Mesendoderm (in vitro differentiated cells): ENCODE measurements at regions not wholly inside any gene's neighbourhood (a gene's known extent, or its start where the extent isn't known, plus 50 kb on each side); places are given as distances from the start of the nearest gene placed in this dataset.
A peak's percentile ranks its signal among the peaks of the same experiment; 100 is the strongest.

Experiments
- DNase-seq: peaks from one replicate; pipeline ENCODE4 v3.0.0; 2013
- H2AK5ac ChIP-seq: 2 replicates; pipeline ENCODE4 v1.6.1; 2013; ENCODE audit warnings: low read length, inconsistent platforms
- H2BK120ac ChIP-seq: 2 replicates; pipeline ENCODE4 v1.6.1; 2013; ENCODE audit warnings: low read depth, mild to moderate bottlenecking, low read length, moderate library complexity, mixed read lengths
- H2BK15ac ChIP-seq: replicated peaks from 2 replicates; pipeline ENCODE4 v1.6.1; 2013; ENCODE audit warnings: low read depth, mild to moderate bottlenecking, moderate library complexity
- H2BK5ac ChIP-seq: 2 replicates; pipeline ENCODE4 v1.6.1; 2013; ENCODE audit warnings: low read length, inconsistent platforms
- H3K18ac ChIP-seq: 2 replicates; pipeline ENCODE4 v1.6.1; 2013; ENCODE audit warnings: mild to moderate bottlenecking, low read length, mixed read lengths
- H3K23ac ChIP-seq: one replicate; pipeline ENCODE4 v1.6.1; 2013; ENCODE audit warnings: low read length
- H3K27ac ChIP-seq: 2 replicates; pipeline ENCODE4 v1.5.1; 2013; ENCODE audit warnings: low read depth, mild to moderate bottlenecking, inconsistent platforms, low read length, moderate library complexity
- H3K27me3 ChIP-seq: 2 replicates; pipeline ENCODE4 v1.6.1; 2013; ENCODE audit warnings: low read length, control low read depth, mild to moderate bottlenecking, inconsistent platforms; ENCODE audit not compliant: insufficient read depth, poor library complexity
- H3K36me3 ChIP-seq: 2 replicates; pipeline ENCODE4 v1.6.1; 2013; ENCODE audit warnings: low read length, inconsistent platforms; ENCODE audit not compliant: control insufficient read depth, insufficient read depth
- H3K4ac ChIP-seq: one replicate; pipeline ENCODE4 v1.6.1; 2013; ENCODE audit warnings: low read depth, mild to moderate bottlenecking, low read length, moderate library complexity
- H3K4me1 ChIP-seq: 2 replicates; pipeline ENCODE4 v1.6.1; 2013; ENCODE audit warnings: low read depth, low read length, inconsistent platforms; ENCODE audit not compliant: control insufficient read depth
- H3K4me2 ChIP-seq: 2 replicates; pipeline ENCODE4 v1.6.1; 2013; ENCODE audit warnings: low read length
- H3K4me3 ChIP-seq: 2 replicates; pipeline ENCODE4 v1.5.1; 2013; ENCODE audit warnings: mild to moderate bottlenecking, low read length
- H3K56ac ChIP-seq: one replicate; pipeline ENCODE4 v1.6.1; 2013; ENCODE audit warnings: low read length
- H3K79me1 ChIP-seq: 2 replicates; pipeline ENCODE4 v1.6.1; 2013; ENCODE audit warnings: low read length, inconsistent platforms
- H3K79me2 ChIP-seq: 2 replicates; pipeline ENCODE4 v1.6.1; 2013; ENCODE audit warnings: mild to moderate bottlenecking, low read length; ENCODE audit not compliant: control insufficient read depth, insufficient read depth
- H3K9ac ChIP-seq: 2 replicates; pipeline ENCODE4 v1.6.1; 2013; ENCODE audit warnings: low read length, inconsistent platforms
- H4K5ac ChIP-seq: one replicate; pipeline ENCODE4 v1.6.1; 2013; ENCODE audit warnings: low read length
- H4K8ac ChIP-seq: one replicate; pipeline ENCODE4 v1.6.1; 2013; ENCODE audit warnings: low read depth, mild to moderate bottlenecking, control low read depth, low read length, moderate library complexity
- WGBS: extraction: QIAGEN DNeasy Blood & Tissue Kit; methylation state at CpG from one replicate; pipeline ENCODE4 v1.1.7; 2013; ENCODE audit warnings: low lambda C conversion rate, missing lambda C conversion rate; ENCODE audit not compliant: insufficient coverage; ENCODE audit errors: extremely low coverage; 5-methylcytosine and 5-hydroxymethylcytosine counted together

- no peak overlapping the region for H2BK5ac ChIP-seq
- no peak overlapping the region for H3K23ac ChIP-seq
- no peak overlapping the region for H2BK120ac ChIP-seq
- no peak overlapping the region for H2BK15ac ChIP-seq
- no peak overlapping the region for H3K27ac ChIP-seq
- no peak for DNase-seq
- H3K18ac ChIP-seq = no peak overlapping the region
- H3K56ac ChIP-seq = no peak overlapping the region
- no peaks in the 10 kb centered on the region for H3K79me1 ChIP-seq
- H2AK5ac ChIP-seq = no peak overlapping the region
- H3K79me2 ChIP-seq = no peaks in the 10 kb centered on the region
- H3K36me3 ChIP-seq = no peaks in the 10 kb centered on the region
- no peak overlapping the region for H3K4me2 ChIP-seq
- no peak overlapping the region for H3K9ac ChIP-seq
- no peak overlapping the region for H4K8ac ChIP-seq
- no peaks in the 10 kb centered on the region for H3K27me3 ChIP-seq
- H3K4ac ChIP-seq = no peak overlapping the region
- H3K4me1 ChIP-seq = no peaks in the 10 kb centered on the region
- no CpG with 5 or more reads among the region's 2 CpGs for WGBS
- H3K4me3 ChIP-seq = no peak overlapping the region
- H4K5ac ChIP-seq = no peak overlapping the region
Measured at GRCh38 chr9:109852556-109852955, 72.6 kb downstream of the PALM2AKAP2 start.

GRCh38 chr9:109855540-109855939 is 75.5 kb downstream of the PALM2AKAP2 start:
- WGBS = no CpG with 5 or more reads among the region's 2 CpGs
- Histone ChIP-seq H3K27me3 (no peaks in the 10 kb centered on the region), H2BK5ac (no peak overlapping the region)

GRCh38 chr9:109856785-109857184 is 76.8 kb downstream of the PALM2AKAP2 start:
- Histone ChIP-seq H2BK5ac (no peak overlapping the region), H3K4me1 (no peaks in the 10 kb centered on the region), H2AK5ac (no peak overlapping the region), H4K5ac (no peak overlapping the region), H3K27ac (no peak overlapping the region), H3K56ac (no peak overlapping the region), H2BK120ac (no peak overlapping the region), H3K4me2 (no peak overlapping the region), H3K23ac (no peak overlapping the region), H2BK15ac (no peak overlapping the region), H3K79me1 (no peaks in the 10 kb centered on the region), H4K8ac (no peak overlapping the region), H3K4me3 (no peak overlapping the region), H3K79me2 (no peaks in the 10 kb centered on the region), H3K18ac (no peak overlapping the region), H3K9ac (no peak overlapping the region), H3K4ac (no peak overlapping the region), H3K36me3 (no peaks in the 10 kb centered on the region), H3K27me3 (no peaks in the 10 kb centered on the region)
- WGBS = no CpG with 5 or more reads among the region's 6 CpGs
- peak; percentile 59 for DNase-seq

More at GRCh38 chr9:109855540-109855939, 75.5 kb downstream of the PALM2AKAP2 start:
- Histone ChIP-seq H3K36me3 (no peaks in the 10 kb centered on the region), H3K56ac (no peak overlapping the region), H3K18ac (no peak overlapping the region), H3K4me2 (no peak overlapping the region), H3K27ac (no peak overlapping the region), H3K79me1 (no peaks in the 10 kb centered on the region), H3K4ac (no peak overlapping the region), H3K79me2 (no peaks in the 10 kb centered on the region), H2BK15ac (no peak overlapping the region), H3K4me1 (no peaks in the 10 kb centered on the region), H3K4me3 (no peak overlapping the region), H3K23ac (no peak overlapping the region), H3K9ac (no peak overlapping the region), H4K5ac (no peak overlapping the region), H2AK5ac (no peak overlapping the region), H4K8ac (no peak overlapping the region), H2BK120ac (no peak overlapping the region)
- no peak for DNase-seq

GRCh38 chr9:109857336-109857735 is 77.3 kb downstream of the PALM2AKAP2 start:
- no peak overlapping the region for H2BK5ac ChIP-seq
- H4K8ac ChIP-seq = peak overlapping the region; percentile 66
- H2BK120ac ChIP-seq = no peak overlapping the region
- no peaks in the 10 kb centered on the region for H3K79me2 ChIP-seq
- no peak overlapping the region for H3K56ac ChIP-seq
- no peak overlapping the region for H4K5ac ChIP-seq
- no peaks in the 10 kb centered on the region for H3K4me1 ChIP-seq
- H3K18ac ChIP-seq = no peak overlapping the region
- no peaks in the 10 kb centered on the region for H3K36me3 ChIP-seq
- H3K4me3 ChIP-seq = no peak overlapping the region
- no peak overlapping the region for H3K27ac ChIP-seq
- no peaks in the 10 kb centered on the region for H3K27me3 ChIP-seq
- no peak for DNase-seq
- WGBS = no CpG with 5 or more reads among the region's 1 CpG
- no peak overlapping the region for H2AK5ac ChIP-seq
- H2BK15ac ChIP-seq = no peak overlapping the region
- no peak overlapping the region for H3K4ac ChIP-seq
- H3K23ac ChIP-seq = no peak overlapping the region
- no peak overlapping the region for H3K4me2 ChIP-seq
- no peaks in the 10 kb centered on the region for H3K79me1 ChIP-seq
- no peak overlapping the region for H3K9ac ChIP-seq

GRCh38 chr9:109859447-109859846 is 79.4 kb downstream of the PALM2AKAP2 start:
- H3K9ac ChIP-seq = no peak overlapping the region
- no peaks in the 10 kb centered on the region for H3K4me1 ChIP-seq
- DNase-seq = no peak
- WGBS = no CpG with 5 or more reads among the region's 2 CpGs
- H3K36me3 ChIP-seq = no peaks in the 10 kb centered on the region
- no peak overlapping the region for H3K23ac ChIP-seq
- H2BK5ac ChIP-seq = no peak overlapping the region
- no peak overlapping the region for H3K27ac ChIP-seq
- H3K4me3 ChIP-seq = no peak overlapping the region
- no peak overlapping the region for H4K5ac ChIP-seq
- no peaks in the 10 kb centered on the region for H3K27me3 ChIP-seq
- no peak overlapping the region for H2BK15ac ChIP-seq
- no peak overlapping the region for H4K8ac ChIP-seq
- H3K18ac ChIP-seq = no peak overlapping the region
- H3K4me2 ChIP-seq = no peak overlapping the region
- H3K56ac ChIP-seq = no peak overlapping the region
- H3K4ac ChIP-seq = no peak overlapping the region
- no peaks in the 10 kb centered on the region for H3K79me1 ChIP-seq
- no peak overlapping the region for H2AK5ac ChIP-seq
- no peak overlapping the region for H2BK120ac ChIP-seq
- H3K79me2 ChIP-seq = no peaks in the 10 kb centered on the region

- H2BK120ac ChIP-seq = no peak overlapping the region
- no peak overlapping the region for H4K8ac ChIP-seq
- 100% methylated on average over 1 of the region's 2 CpGs for WGBS
Measured at GRCh38 chr9:109860521-109860920, 80.5 kb downstream of the PALM2AKAP2 start.

More at GRCh38 chr9:109860521-109860920, 80.5 kb downstream of the PALM2AKAP2 start:
- DNase-seq = no peak
- H3K27me3 ChIP-seq = no peaks in the 10 kb centered on the region
- no peak overlapping the region for H2AK5ac ChIP-seq
- H3K4ac ChIP-seq = no peak overlapping the region
- no peaks in the 10 kb centered on the region for H3K36me3 ChIP-seq
- no peak overlapping the region for H3K9ac ChIP-seq
- H3K4me2 ChIP-seq = no peak overlapping the region
- no peak overlapping the region for H4K5ac ChIP-seq
- H2BK15ac ChIP-seq = no peak overlapping the region
- H3K79me2 ChIP-seq = no peaks in the 10 kb centered on the region
- no peak overlapping the region for H3K18ac ChIP-seq
- no peaks in the 10 kb centered on the region for H3K79me1 ChIP-seq
- H3K4me1 ChIP-seq = no peaks in the 10 kb centered on the region
- no peak overlapping the region for H3K23ac ChIP-seq
- no peak overlapping the region for H3K27ac ChIP-seq
- no peak overlapping the region for H3K4me3 ChIP-seq
- no peak overlapping the region for H3K56ac ChIP-seq
- no peak overlapping the region for H2BK5ac ChIP-seq
